CD14-positive monocyte (primary cell): ENCODE measurements at regions not wholly inside any gene's neighbourhood (a gene's known extent, or its start where the extent isn't known, plus 50 kb on each side); places are given as distances from the start of the nearest gene placed in this dataset.

ENCODE experiments used
- DNase-seq, 3 donors: peaks; one replicate each; pipeline ENCODE4 v3.0.0-alpha.2; 2011 to 2022
- H2AFZ ChIP-seq: 2 replicates; pipeline ENCODE4 v1.6.0; 2012; ENCODE audit warnings: mild to moderate bottlenecking, low read depth, low read length, inconsistent platforms; ENCODE audit not compliant: insufficient read depth, poor library complexity, severe bottlenecking
- H3K27ac ChIP-seq, 2 donors: 1 replicate in 1 of 2; 2 replicates in 1 of 2; pipeline ENCODE4 v1.5.1; 2012 to 2013; ENCODE audit warnings: low read length in 2 of 2, control low read depth in 1 of 2, inconsistent platforms in 1 of 2, low read depth in 1 of 2, mild to moderate bottlenecking in 1 of 2
- H3K27me3 ChIP-seq, 2 donors: one replicate each; pipeline versions ENCODE4 v1.6.0 to v1.6.1; 2011 to 2013; ENCODE audit warnings: low read length in 2 of 2; ENCODE audit not compliant: control insufficient read depth in 2 of 2, insufficient read depth in 2 of 2
- H3K36me3 ChIP-seq, 2 donors: replicated peaks in 1 of 2; 1 replicate in 1 of 2; 2 replicates in 1 of 2; pipeline versions ENCODE4 v1.5.1 to v1.6.1; 2012 to 2013; ENCODE audit warnings: low read length in 2 of 2, control low read depth in 1 of 2, inconsistent platforms in 1 of 2, mild to moderate bottlenecking in 1 of 2; ENCODE audit not compliant: insufficient read depth in 2 of 2, control insufficient read depth in 1 of 2
- H3K4me1 ChIP-seq, 2 donors: 1 replicate in 1 of 2; 2 replicates in 1 of 2; pipeline versions ENCODE4 v1.5.1 to v1.6.1; 2012 to 2013; ENCODE audit warnings: low read length in 2 of 2, control low read depth in 1 of 2, inconsistent platforms in 1 of 2, mild to moderate bottlenecking in 1 of 2, moderate library complexity in 1 of 2; ENCODE audit not compliant: insufficient read depth in 2 of 2, control insufficient read depth in 1 of 2
- H3K4me2 ChIP-seq: replicated peaks from 2 replicates; pipeline ENCODE3; 2012; ENCODE audit warnings: low read length, moderate library complexity, mild to moderate bottlenecking; ENCODE audit not compliant: poor library complexity, severe bottlenecking; ENCODE audit errors: extremely low read depth
- H3K4me3 ChIP-seq, 3 experiments: fragments of 200-600 bp in 1 of 3; sonication (generic) in 1 of 3; replicated peaks in 1 of 3; 1 replicate in 2 of 3; 2 replicates in 1 of 3; pipeline ENCODE4 v1.5.1; 2011 to 2013; ENCODE audit warnings: low read length in 3 of 3, mild to moderate bottlenecking in 3 of 3, control low read depth in 2 of 3, low read depth in 2 of 3, inconsistent platforms in 1 of 3, moderate library complexity in 1 of 3
- H3K79me2 ChIP-seq: 2 replicates; pipeline ENCODE4 v1.6.0; 2012; ENCODE audit warnings: mild to moderate bottlenecking, control low read depth, inconsistent platforms, low read length, moderate library complexity; ENCODE audit not compliant: insufficient read depth
- H3K9ac ChIP-seq: 2 replicates; pipeline ENCODE4 v1.6.0; 2017; ENCODE audit warnings: low read length, mild to moderate bottlenecking; ENCODE audit not compliant: insufficient read depth, poor library complexity, severe bottlenecking
- H3K9me3 ChIP-seq, 2 donors: replicated peaks in 1 of 2; 1 replicate in 1 of 2; 2 replicates in 1 of 2; pipeline versions ENCODE4 v1.5.1 to v1.6.1; 2012 to 2013; ENCODE audit warnings: low read length in 2 of 2, control low read depth in 1 of 2; ENCODE audit not compliant: control insufficient read depth in 1 of 2, insufficient read depth in 1 of 2
- H4K20me1 ChIP-seq: 2 replicates; pipeline ENCODE4 v1.6.0; 2012; ENCODE audit warnings: mild to moderate bottlenecking, low read length, control low read depth, moderate library complexity; ENCODE audit not compliant: insufficient read depth
- H3K27ac Mint-ChIP-seq, 7 donors: one replicate each; pipeline ENCODE4 v1.8.0; 2020; ENCODE audit warnings: mild to moderate bottlenecking in 7 of 7, mixed read lengths in 7 of 7, moderate library complexity in 6 of 7, inconsistent platforms in 2 of 7
- H3K27me3 Mint-ChIP-seq, 3 donors: one replicate each; pipeline ENCODE4 v1.8.0; 2021 to 2022; ENCODE audit warnings: low read depth in 3 of 3, mild to moderate bottlenecking in 3 of 3, mixed read lengths in 3 of 3, moderate library complexity in 3 of 3, inconsistent platforms in 1 of 3
- H3K36me3 Mint-ChIP-seq, 2 donors: one replicate each; pipeline ENCODE4 v1.8.0; 2020; ENCODE audit warnings: mixed read lengths in 2 of 2, inconsistent platforms in 1 of 2, mild to moderate bottlenecking in 1 of 2
- H3K4me1 Mint-ChIP-seq: one replicate; pipeline ENCODE4 v1.8.0; 2020; ENCODE audit warnings: mild to moderate bottlenecking, mixed read lengths
- H3K4me3 Mint-ChIP-seq, 2 donors: one replicate each; pipeline ENCODE4 v1.8.0; 2020; ENCODE audit warnings: mild to moderate bottlenecking in 2 of 2, mixed read lengths in 2 of 2, moderate library complexity in 1 of 2
- H3K9me3 Mint-ChIP-seq, 7 donors: one replicate each; pipeline ENCODE4 v1.8.0; 2020 to 2022; ENCODE audit warnings: mixed read lengths in 7 of 7, mild to moderate bottlenecking in 6 of 7, moderate library complexity in 6 of 7, inconsistent platforms in 2 of 7
- CTCF ChIP-seq: fragments of 200-600 bp; IDR thresholded peaks from one replicate; pipeline ENCODE4 v1.8.0; 2022; ENCODE audit warnings: antibody characterized with exemption, mild to moderate bottlenecking
- WGBS: methylation state at CpG from one replicate; pipeline ENCODE4 v1.1.5; 2013; ENCODE audit warnings: missing lambda C conversion rate; ENCODE audit not compliant: insufficient coverage; 5-methylcytosine and 5-hydroxymethylcytosine counted together
- intact Hi-C, 2 donors: fragments of 100-400 bp; cut with micrococcal nuclease; formaldehyde crosslinking; loops; one replicate each; pipeline versions ENCODE4 v1.15.0 to v1.15.1; 2023

- H3K4me3 ChIP-seq, result no peak overlapping the region
- no peak for TF ChIP-seq CTCF
- DNase-seq, result no peak
- Mint-ChIP-seq H3K27ac (no peak overlapping the region), H3K4me1 (no peaks in the 10 kb centered on the region), H3K9me3 (peaks cover 0 to 6% (median 3%) of the 10 kb centered on the region in 7 donors), H3K27me3 (peaks cover 0 to 3% (median 0%) of the 10 kb centered on the region in 3 donors), H3K4me3 (no peak overlapping the region), H3K36me3 (no peaks in the 10 kb centered on the region)
- no peaks in the 10 kb centered on the region for H3K27me3 ChIP-seq
- no peak overlapping the region for H3K27ac ChIP-seq
- 67% methylated on average over 1 of the region's 2 CpGs for whole genome bisulfite sequencing
- H4K20me1 ChIP-seq, result no peaks in the 10 kb centered on the region
- no peaks in the 10 kb centered on the region for H3K9me3 ChIP-seq
- H3K9ac ChIP-seq, result no peak overlapping the region
- H3K4me1 ChIP-seq, result no peaks in the 10 kb centered on the region
- intact Hi-C loops, result no loop called here
- H3K79me2 ChIP-seq, result no peaks in the 10 kb centered on the region
- H3K4me2 ChIP-seq, result no peak overlapping the region
- no peak overlapping the region for H2AFZ ChIP-seq
- no peaks in the 10 kb centered on the region for H3K36me3 ChIP-seq
Measured at GRCh38 chr3:190767851-190768250, 94.6 kb downstream of the GMNC start.

DNA sequence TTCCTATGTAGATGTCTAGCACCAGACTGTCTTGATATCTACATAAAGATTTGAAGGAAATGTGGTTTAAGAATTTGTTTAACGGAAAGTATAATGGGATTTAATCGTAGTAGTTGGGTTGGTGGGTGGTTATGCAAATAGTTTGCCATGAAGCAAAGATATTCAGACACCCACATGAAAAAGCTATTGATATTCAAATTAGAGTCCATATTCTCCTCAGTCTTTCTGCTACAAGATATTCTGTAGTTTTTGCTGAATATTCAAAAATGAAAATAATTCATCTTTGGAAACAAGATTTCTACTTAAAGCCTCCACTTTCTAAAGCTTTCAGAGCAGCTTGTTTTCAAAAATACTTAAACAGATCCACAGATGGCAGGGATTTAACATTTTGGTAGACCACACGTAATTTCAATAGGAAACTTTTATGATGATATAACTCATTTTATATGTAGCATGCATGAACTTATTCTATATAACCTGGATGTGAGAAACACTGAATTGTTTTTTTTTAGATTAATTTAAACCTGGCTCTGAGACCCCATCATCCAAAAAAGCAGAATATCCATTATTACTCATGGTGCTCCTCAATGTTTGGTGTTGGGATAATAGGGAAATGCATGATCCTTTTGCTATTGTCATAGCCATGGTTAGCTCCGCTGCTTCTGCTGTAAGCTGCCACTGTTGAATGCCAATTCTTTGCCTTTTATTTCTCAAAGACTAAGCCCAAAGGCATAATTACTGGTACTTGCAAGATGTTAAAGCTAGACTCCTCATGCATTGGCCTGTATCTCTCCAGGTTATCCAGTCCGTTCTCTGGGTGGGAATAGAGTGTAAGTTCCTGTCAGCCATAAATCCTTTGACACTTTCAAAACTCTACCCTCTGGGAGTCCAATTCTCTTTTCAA lies 98.0 kb downstream of the GMNC start:
- Mint-ChIP-seq H3K27ac (no peak overlapping the region), H3K36me3 (no peaks in the 10 kb centered on the region)
- H4K20me1 ChIP-seq, result no peaks in the 10 kb centered on the region

More for the DNA sequence above, 98.0 kb downstream of the GMNC start:
- no peak for TF ChIP-seq CTCF
- Histone ChIP-seq H3K27me3 (no peaks in the 10 kb centered on the region), H2AFZ (no peak overlapping the region), H3K4me2 (no peak overlapping the region), H3K9me3 (no peaks in the 10 kb centered on the region), H3K4me3 (no peak overlapping the region), H3K36me3 (no peaks in the 10 kb centered on the region), H3K27ac (no peak overlapping the region), H3K79me2 (no peaks in the 10 kb centered on the region), H3K9ac (no peak overlapping the region), H3K4me1 (no peaks in the 10 kb centered on the region)
- Mint-ChIP-seq H3K4me3 (no peak overlapping the region), H3K4me1 (no peaks in the 10 kb centered on the region), H3K27me3 (peaks cover 0 to 3% (median 2%) of the 10 kb centered on the region in 3 donors), H3K9me3 (peaks cover 0 to 6% (median 4%) of the 10 kb centered on the region in 7 donors)
- intact Hi-C loops, result no loop called here
- 80% methylated on average over 1 of the region's 5 CpGs for WGBS
- DNase-seq, result no peak
